MM.1S (cell line): ENCODE measurements at regions not wholly inside any gene's neighbourhood (a gene's known extent, or its start where the extent isn't known, plus 50 kb on each side); places are given as distances from the start of the nearest gene placed in this dataset.

Experiments
- DNase-seq: peaks from one replicate; pipeline ENCODE4 v3.0.0-alpha.2; 2015
- H2AFZ ChIP-seq: fragments of 300-600 bp; sonication (generic); 2 replicates; pipeline ENCODE4 v1.6.0; 2016; ENCODE audit warnings: antibody characterized with exemption, low read length
- H3F3A ChIP-seq: fragments of 300-600 bp; sonication (generic); 2 replicates; pipeline ENCODE4 v1.6.1; 2016; ENCODE audit warnings: mild to moderate bottlenecking, antibody characterized with exemption, low read length, moderate library complexity, mixed read lengths; ENCODE audit not compliant: insufficient read depth
- H3K27ac ChIP-seq: fragments of 300-600 bp; sonication (generic); 2 replicates; pipeline ENCODE4 v1.5.1; 2016; ENCODE audit warnings: mild to moderate bottlenecking, low read length
- H3K27me3 ChIP-seq: fragments of 300-600 bp; sonication (generic); replicated peaks from 2 replicates; pipeline ENCODE4 v1.6.0; 2016; ENCODE audit warnings: low read length; ENCODE audit not compliant: insufficient read depth
- H3K36me3 ChIP-seq: fragments of 300-600 bp; sonication (generic); replicated peaks from 2 replicates; pipeline ENCODE4 v1.6.1; 2016; ENCODE audit warnings: mild to moderate bottlenecking, low read length, mixed read lengths; ENCODE audit not compliant: insufficient read depth
- H3K4me1 ChIP-seq: fragments of 300-600 bp; sonication (generic); 2 replicates; pipeline ENCODE4 v1.6.1; 2016; ENCODE audit warnings: low read length, mixed read lengths
- H3K4me2 ChIP-seq: fragments of 300-600 bp; sonication (generic); 2 replicates; pipeline ENCODE4 v1.6.0; 2016; ENCODE audit warnings: low read depth, low read length
- H3K4me3 ChIP-seq: fragments of 300-600 bp; sonication (generic); 2 replicates; pipeline ENCODE4 v1.5.1; 2016; ENCODE audit warnings: low read length, mixed read lengths
- H3K79me2 ChIP-seq: fragments of 300-600 bp; sonication (generic); 2 replicates; pipeline ENCODE4 v1.6.1; 2016; ENCODE audit warnings: mixed run types, low read length, mixed read lengths
- H3K9ac ChIP-seq: fragments of 300-600 bp; sonication (generic); 2 replicates; pipeline ENCODE4 v1.6.1; 2016; ENCODE audit warnings: low read length, mixed read lengths
- H3K9me2 ChIP-seq: fragments of 300-600 bp; sonication (generic); replicated peaks from 2 replicates; pipeline ENCODE4 v1.6.1; 2016; ENCODE audit warnings: mild to moderate bottlenecking, low read length, mixed read lengths; ENCODE audit not compliant: insufficient read depth
- H3K9me3 ChIP-seq: fragments of 300-600 bp; sonication (generic); replicated peaks from 2 replicates; pipeline ENCODE4 v1.6.1; 2016; ENCODE audit warnings: mild to moderate bottlenecking, low read length, mixed read lengths; ENCODE audit not compliant: insufficient read depth
- H4K20me1 ChIP-seq: fragments of 300-600 bp; sonication (generic); 2 replicates; pipeline ENCODE4 v1.6.1; 2016; ENCODE audit warnings: mild to moderate bottlenecking, low read length, moderate library complexity, mixed read lengths; ENCODE audit not compliant: insufficient read depth
- CTCF ChIP-seq: fragments of 300-600 bp; sonication (generic); IDR thresholded peaks from 2 replicates; pipeline ENCODE4 v1.5.1; 2016; ENCODE audit warnings: antibody characterized with exemption, low read length, mixed read lengths
- EZH2 ChIP-seq: fragments of 300-600 bp; sonication (generic); optimal IDR thresholded peaks from 2 replicates; pipeline ENCODE3; 2017; ENCODE audit warnings: low read depth, mild to moderate bottlenecking, antibody characterized with exemption, low read length, mixed read lengths
- EZH2phosphoT487 ChIP-seq: fragments of 300-600 bp; sonication (generic); IDR thresholded peaks from 2 replicates; pipeline ENCODE4 v1.6.1; 2018; ENCODE audit warnings: antibody characterized with exemption, low read length

GRCh38 chr1:47660622-47661021 is 222.8 kb downstream of the FOXD2 start:
- H3K27me3 ChIP-seq, result no peaks in the 10 kb centered on the region
- no peak overlapping the region for H3K27ac ChIP-seq
- H3K4me3 ChIP-seq, result no peak overlapping the region
- DNase-seq, result no peak
- no peaks in the 10 kb centered on the region for H3K9me2 ChIP-seq
- no peak overlapping the region for H3K4me2 ChIP-seq
- H3K9ac ChIP-seq, result no peak overlapping the region
- H3K4me1 ChIP-seq, result no peaks in the 10 kb centered on the region
- H3K36me3 ChIP-seq, result no peaks in the 10 kb centered on the region
- no peaks in the 10 kb centered on the region for H4K20me1 ChIP-seq
- H3F3A ChIP-seq, result no peaks in the 10 kb centered on the region
- TF ChIP-seq CTCF (no peak), EZH2 (no peak), EZH2phosphoT487 (no peak)
- H2AFZ ChIP-seq, result no peak overlapping the region
- H3K9me3 ChIP-seq, result no peaks in the 10 kb centered on the region
- no peaks in the 10 kb centered on the region for H3K79me2 ChIP-seq

DNA sequence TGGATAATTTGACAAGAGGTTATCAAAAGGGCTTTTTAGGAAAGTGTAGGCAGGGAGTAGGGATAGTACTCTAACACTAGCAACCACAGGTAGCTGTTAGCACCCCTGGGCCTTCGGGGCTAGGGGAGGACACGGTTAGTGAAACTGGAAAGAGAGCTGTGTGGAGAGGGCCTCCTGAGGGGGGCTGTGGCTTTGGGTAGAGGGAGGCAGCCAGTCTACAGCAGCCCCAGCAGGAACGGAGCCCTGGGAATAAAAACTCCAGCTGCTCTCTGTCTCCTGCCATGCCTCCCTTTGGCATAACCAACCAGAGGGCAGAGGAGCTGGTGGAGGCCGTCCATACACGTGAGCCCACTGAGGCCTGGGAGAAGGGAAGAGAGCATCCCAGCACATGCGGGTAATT is 223.2 kb downstream of the FOXD2 start:
- Histone ChIP-seq H3K27ac (no peak overlapping the region), H4K20me1 (no peaks in the 10 kb centered on the region), H3K9me2 (no peaks in the 10 kb centered on the region), H3K9me3 (no peaks in the 10 kb centered on the region), H3K79me2 (no peaks in the 10 kb centered on the region), H3K4me1 (no peaks in the 10 kb centered on the region), H3K27me3 (no peaks in the 10 kb centered on the region), H2AFZ (no peak overlapping the region), H3K9ac (no peak overlapping the region), H3K4me2 (no peak overlapping the region), H3K36me3 (no peaks in the 10 kb centered on the region), H3K4me3 (no peak overlapping the region), H3F3A (no peaks in the 10 kb centered on the region)
- no peak for DNase-seq
- TF ChIP-seq EZH2 (no peak), CTCF (no peak), EZH2phosphoT487 (no peak)

- no peak for DNase-seq
- no peak for TF ChIP-seq CTCF
- no peak for TF ChIP-seq EZH2phosphoT487
- H2AFZ ChIP-seq, result no peak overlapping the region
- no peaks in the 10 kb centered on the region for H3K9me2 ChIP-seq
- no peak overlapping the region for H3K4me3 ChIP-seq
- H3K36me3 ChIP-seq, result no peaks in the 10 kb centered on the region
- no peak overlapping the region for H3K9ac ChIP-seq
- H3K9me3 ChIP-seq, result no peaks in the 10 kb centered on the region
- no peaks in the 10 kb centered on the region for H3F3A ChIP-seq
- no peak overlapping the region for H3K4me2 ChIP-seq
- H3K79me2 ChIP-seq, result no peaks in the 10 kb centered on the region
- H3K4me1 ChIP-seq, result no peaks in the 10 kb centered on the region
- H3K27me3 ChIP-seq, result no peaks in the 10 kb centered on the region
- H4K20me1 ChIP-seq, result no peaks in the 10 kb centered on the region
- no peak overlapping the region for H3K27ac ChIP-seq
Observed at GRCh38 chr1:47662068-47662467, 224.2 kb downstream of the FOXD2 start.
